ENCODE measurements at regions not wholly inside any gene's neighbourhood (a gene's known extent, or its start where the extent isn't known, plus 50 kb on each side); places are given as distances from the start of the nearest gene placed in this dataset.

DNA sequence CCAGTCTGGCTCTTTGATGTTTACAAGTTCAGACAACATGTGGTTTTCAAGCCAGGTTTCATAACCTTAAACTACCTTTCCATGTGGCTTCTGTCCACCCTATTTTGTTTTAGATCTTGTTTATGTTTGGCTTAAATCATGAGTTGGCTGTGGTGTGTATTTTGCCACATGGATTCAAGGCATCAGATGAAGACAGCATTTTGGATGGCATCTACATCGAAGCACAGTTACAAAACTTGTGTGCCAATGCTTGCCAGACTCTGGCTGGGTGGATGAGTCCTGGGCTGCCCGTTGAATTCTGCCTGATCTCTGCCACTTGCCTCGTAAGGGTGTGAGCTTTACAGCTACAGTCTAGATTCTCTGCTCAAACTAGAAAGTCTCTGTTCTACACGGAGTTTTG, 335.3 kb downstream of the MYCN start:
- TF ChIP-seq, protein P1, sequence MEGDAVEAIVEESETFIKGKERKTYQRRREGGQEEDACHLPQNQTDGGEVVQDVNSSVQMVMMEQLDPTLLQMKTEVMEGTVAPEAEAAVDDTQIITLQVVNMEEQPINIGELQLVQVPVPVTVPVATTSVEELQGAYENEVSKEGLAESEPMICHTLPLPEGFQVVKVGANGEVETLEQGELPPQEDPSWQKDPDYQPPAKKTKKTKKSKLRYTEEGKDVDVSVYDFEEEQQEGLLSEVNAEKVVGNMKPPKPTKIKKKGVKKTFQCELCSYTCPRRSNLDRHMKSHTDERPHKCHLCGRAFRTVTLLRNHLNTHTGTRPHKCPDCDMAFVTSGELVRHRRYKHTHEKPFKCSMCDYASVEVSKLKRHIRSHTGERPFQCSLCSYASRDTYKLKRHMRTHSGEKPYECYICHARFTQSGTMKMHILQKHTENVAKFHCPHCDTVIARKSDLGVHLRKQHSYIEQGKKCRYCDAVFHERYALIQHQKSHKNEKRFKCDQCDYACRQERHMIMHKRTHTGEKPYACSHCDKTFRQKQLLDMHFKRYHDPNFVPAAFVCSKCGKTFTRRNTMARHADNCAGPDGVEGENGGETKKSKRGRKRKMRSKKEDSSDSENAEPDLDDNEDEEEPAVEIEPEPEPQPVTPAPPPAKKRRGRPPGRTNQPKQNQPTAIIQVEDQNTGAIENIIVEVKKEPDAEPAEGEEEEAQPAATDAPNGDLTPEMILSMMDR (IDR thresholded peaks at IDR 0.05), result no peak
- TF ChIP-seq EP300 (IDR thresholded peaks at IDR 0.05) (no peak), POLR2AphosphoS5 (IDR thresholded peaks at IDR 0.05) (no peak)
